ENCODE measurements at regions not wholly inside any gene's neighbourhood (a gene's known extent, or its start where the extent isn't known, plus 50 kb on each side); places are given as distances from the start of the nearest gene placed in this dataset.

GRCh38 chr1:217921126-217921904 lies 290.2 kb downstream of the SPATA17 start:
- Histone ChIP-seq H3K4me3 (ENCODE audit: low read depth, low read length) (no peak overlapping the region), H3K9me3 (ENCODE audit: control insufficient read depth, insufficient read depth, low read length) (no peaks in the 10 kb centered on the region), H3K9ac (ENCODE audit: low read depth, low read length) (no peak overlapping the region), H3K36me3 (ENCODE audit: control insufficient read depth, insufficient read depth, low read length) (no peaks in the 10 kb centered on the region), H3K27me3 (ENCODE audit: control insufficient read depth, insufficient read depth, low read length) (peaks cover 7% of the 10 kb centered on the region), H3K4me1 (ENCODE audit: control insufficient read depth, insufficient read depth, low read length) (no peaks in the 10 kb centered on the region)

GRCh38 chr1:217924924-217925323 lies 293.8 kb downstream of the SPATA17 start:
- Histone ChIP-seq H3K36me3 (ENCODE audit: control insufficient read depth, insufficient read depth, low read length) (no peaks in the 10 kb centered on the region), H3K9me3 (ENCODE audit: control insufficient read depth, insufficient read depth, low read length) (no peaks in the 10 kb centered on the region), H3K27me3 (ENCODE audit: control insufficient read depth, insufficient read depth, low read length) (peaks cover 7% of the 10 kb centered on the region), H3K9ac (ENCODE audit: low read depth, low read length) (no peak overlapping the region), H3K4me3 (ENCODE audit: low read depth, low read length) (no peak overlapping the region), H3K4me1 (ENCODE audit: control insufficient read depth, insufficient read depth, low read length) (peaks cover 6% of the 10 kb centered on the region)

DNA sequence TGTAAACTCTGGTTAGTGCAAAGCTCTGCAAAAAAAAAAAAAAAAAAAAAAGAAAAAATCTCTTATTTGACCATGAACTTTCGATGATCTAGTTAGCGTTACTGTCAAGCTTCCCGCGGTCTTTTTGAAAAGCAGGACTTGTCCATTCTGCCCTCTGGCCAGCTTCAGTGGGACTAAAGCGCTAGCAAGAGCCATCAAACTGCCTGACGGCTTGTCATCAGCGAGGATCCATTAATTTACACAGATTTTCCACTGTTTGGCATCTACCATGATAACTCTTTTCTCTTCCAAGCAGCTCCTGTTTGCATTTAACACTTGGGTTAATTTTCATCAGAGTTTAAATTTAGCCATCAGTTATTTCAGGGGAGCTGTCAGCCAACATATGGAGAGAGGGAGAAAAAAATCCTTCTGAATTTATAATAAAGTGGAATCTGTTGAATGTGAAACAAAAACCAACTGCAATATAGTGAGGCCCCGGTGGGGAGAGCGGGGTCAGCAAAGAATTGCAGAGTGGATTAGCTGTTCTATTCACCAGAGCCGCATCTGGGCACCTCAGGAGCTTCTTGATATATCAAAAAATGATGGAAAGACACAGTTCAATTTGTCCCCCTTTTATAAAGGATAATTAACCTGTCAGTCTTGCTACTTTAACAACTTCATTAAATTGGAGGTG lies 298.2 kb downstream of the SPATA17 start:
- H3K4me1 ChIP-seq (ENCODE audit: control insufficient read depth, insufficient read depth, low read length): peaks cover 6% of the 10 kb centered on the region
- H3K4me3 ChIP-seq (ENCODE audit: low read depth, low read length): no peak overlapping the region
- peaks cover 5% of the 10 kb centered on the region for H3K27me3 ChIP-seq (ENCODE audit: control insufficient read depth, insufficient read depth, low read length)
- no peaks in the 10 kb centered on the region for H3K36me3 ChIP-seq (ENCODE audit: control insufficient read depth, insufficient read depth, low read length)
- H3K9ac ChIP-seq (ENCODE audit: low read depth, low read length): no peak overlapping the region
- no peaks in the 10 kb centered on the region for H3K9me3 ChIP-seq (ENCODE audit: control insufficient read depth, insufficient read depth, low read length)

DNA sequence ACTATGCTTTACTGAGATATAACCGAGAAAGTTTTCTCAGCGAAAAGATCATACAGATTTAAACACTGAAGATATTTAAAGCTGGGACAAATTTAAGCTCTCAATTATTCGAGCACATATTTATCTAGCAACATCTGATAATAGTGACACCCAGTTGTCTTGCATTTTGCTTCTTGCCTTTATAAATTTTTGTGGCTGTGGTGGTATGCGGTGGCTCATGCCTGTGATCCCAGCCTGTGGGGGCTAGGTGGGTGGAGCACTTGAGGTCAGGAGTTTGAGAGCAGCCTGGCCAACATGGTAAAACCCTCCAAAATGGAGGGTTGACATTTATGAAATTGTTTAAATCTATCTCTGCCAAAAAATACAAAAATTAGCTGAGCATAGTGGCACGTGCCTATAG lies 312.2 kb downstream of the SPATA17 start:
- no peaks in the 10 kb centered on the region for H3K36me3 ChIP-seq (ENCODE audit: control insufficient read depth, insufficient read depth, low read length)
- no peaks in the 10 kb centered on the region for H3K9me3 ChIP-seq (ENCODE audit: control insufficient read depth, insufficient read depth, low read length)
- H3K9ac ChIP-seq (ENCODE audit: low read depth, low read length): no peak overlapping the region
- no peaks in the 10 kb centered on the region for H3K27me3 ChIP-seq (ENCODE audit: control insufficient read depth, insufficient read depth, low read length)
- H3K4me3 ChIP-seq (ENCODE audit: low read depth, low read length): no peak overlapping the region
- no peaks in the 10 kb centered on the region for H3K4me1 ChIP-seq (ENCODE audit: control insufficient read depth, insufficient read depth, low read length)

DNA sequence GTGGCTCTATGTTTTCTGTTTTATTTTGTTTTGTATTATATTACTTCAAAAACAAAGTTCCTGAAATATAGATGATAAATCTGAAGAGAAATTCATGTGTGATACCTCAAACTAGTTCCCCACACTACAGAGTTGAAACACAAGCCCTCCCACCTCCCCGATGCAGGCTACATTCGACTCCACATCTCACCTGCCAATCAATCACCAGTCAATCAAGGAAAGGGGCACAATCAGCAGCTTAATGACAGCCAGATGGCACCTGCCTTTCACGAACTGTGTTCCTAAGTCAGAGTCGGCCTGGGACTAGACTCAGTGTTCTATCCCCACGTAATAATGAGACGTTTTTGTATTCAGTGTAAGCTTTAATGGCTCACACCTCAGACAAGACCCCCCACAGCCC lies 313.4 kb downstream of the SPATA17 start:
- no peak overlapping the region for H3K4me3 ChIP-seq (ENCODE audit: low read depth, low read length)
- no peaks in the 10 kb centered on the region for H3K36me3 ChIP-seq (ENCODE audit: control insufficient read depth, insufficient read depth, low read length)
- H3K27me3 ChIP-seq (ENCODE audit: control insufficient read depth, insufficient read depth, low read length): no peaks in the 10 kb centered on the region
- no peak overlapping the region for H3K9ac ChIP-seq (ENCODE audit: low read depth, low read length)
- H3K9me3 ChIP-seq (ENCODE audit: control insufficient read depth, insufficient read depth, low read length): no peaks in the 10 kb centered on the region
- H3K4me1 ChIP-seq (ENCODE audit: control insufficient read depth, insufficient read depth, low read length): no peaks in the 10 kb centered on the region

DNA sequence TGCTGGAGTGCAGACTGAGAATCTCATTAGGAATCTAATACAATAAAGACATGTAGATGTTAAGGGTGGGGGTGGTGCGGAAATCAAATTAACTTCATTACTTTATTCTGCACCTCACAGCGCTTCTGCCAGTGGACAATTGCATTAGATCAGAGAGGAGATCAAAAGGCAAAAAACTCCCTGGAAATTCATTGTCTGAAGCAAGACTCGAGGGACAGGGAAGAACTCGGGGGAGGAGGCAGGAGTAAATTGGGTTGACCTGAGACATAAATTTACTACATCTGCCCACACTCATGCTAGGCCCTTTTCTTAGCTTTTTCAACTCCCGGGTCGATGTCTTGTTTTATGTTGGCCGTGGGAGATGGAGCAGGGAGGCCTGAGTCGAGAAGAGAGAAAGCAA lies 315.4 kb downstream of the SPATA17 start:
- H3K9me3 ChIP-seq (ENCODE audit: control insufficient read depth, insufficient read depth, low read length): no peaks in the 10 kb centered on the region
- H3K4me3 ChIP-seq (ENCODE audit: low read depth, low read length): no peak overlapping the region
- H3K9ac ChIP-seq (ENCODE audit: low read depth, low read length): no peak overlapping the region
- H3K4me1 ChIP-seq (ENCODE audit: control insufficient read depth, insufficient read depth, low read length): no peaks in the 10 kb centered on the region
- no peaks in the 10 kb centered on the region for H3K36me3 ChIP-seq (ENCODE audit: control insufficient read depth, insufficient read depth, low read length)
- H3K27me3 ChIP-seq (ENCODE audit: control insufficient read depth, insufficient read depth, low read length): no peaks in the 10 kb centered on the region

- Histone ChIP-seq H3K27me3 (ENCODE audit: control insufficient read depth, insufficient read depth, low read length) (no peaks in the 10 kb centered on the region), H3K36me3 (ENCODE audit: control insufficient read depth, insufficient read depth, low read length) (no peaks in the 10 kb centered on the region), H3K9ac (ENCODE audit: low read depth, low read length) (no peak overlapping the region), H3K4me1 (ENCODE audit: control insufficient read depth, insufficient read depth, low read length) (no peaks in the 10 kb centered on the region), H3K4me3 (ENCODE audit: low read depth, low read length) (no peak overlapping the region), H3K9me3 (ENCODE audit: control insufficient read depth, insufficient read depth, low read length) (no peaks in the 10 kb centered on the region)
Measured at GRCh38 chr1:217948741-217949140, 317.6 kb downstream of the SPATA17 start.

- no peaks in the 10 kb centered on the region for H3K4me1 ChIP-seq (ENCODE audit: control insufficient read depth, insufficient read depth, low read length)
- H3K27me3 ChIP-seq (ENCODE audit: control insufficient read depth, insufficient read depth, low read length): no peaks in the 10 kb centered on the region
- H3K36me3 ChIP-seq (ENCODE audit: control insufficient read depth, insufficient read depth, low read length): no peaks in the 10 kb centered on the region
- H3K9me3 ChIP-seq (ENCODE audit: control insufficient read depth, insufficient read depth, low read length): no peaks in the 10 kb centered on the region
- H3K9ac ChIP-seq (ENCODE audit: low read depth, low read length): no peak overlapping the region
- no peak overlapping the region for H3K4me3 ChIP-seq (ENCODE audit: low read depth, low read length)
Measured at GRCh38 chr1:217953330-217953729, 322.2 kb downstream of the SPATA17 start.

GRCh38 chr1:217953922-217954321 lies 322.8 kb downstream of the SPATA17 start:
- Histone ChIP-seq H3K36me3 (ENCODE audit: control insufficient read depth, insufficient read depth, low read length) (no peaks in the 10 kb centered on the region), H3K4me1 (ENCODE audit: control insufficient read depth, insufficient read depth, low read length) (no peaks in the 10 kb centered on the region), H3K9me3 (ENCODE audit: control insufficient read depth, insufficient read depth, low read length) (no peaks in the 10 kb centered on the region)

DNA sequence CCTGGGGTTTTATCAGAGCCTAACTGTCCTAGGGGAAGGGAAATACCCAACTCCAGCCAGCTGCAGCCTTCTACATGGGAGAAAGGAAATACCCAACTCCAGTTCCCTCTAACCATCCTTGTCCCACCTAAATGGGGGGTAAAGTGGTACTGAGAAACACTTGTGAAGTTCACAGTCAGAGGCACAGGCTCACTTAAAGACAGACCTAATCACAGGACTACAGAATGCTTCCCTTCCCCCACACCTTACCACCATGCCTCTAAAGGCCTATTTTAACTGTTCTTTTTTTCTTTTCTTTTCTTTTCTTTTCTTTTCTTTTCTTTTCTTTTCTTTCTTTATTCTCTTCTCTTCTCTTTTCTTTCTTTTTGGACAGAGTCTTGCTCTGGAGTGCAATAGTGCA lies 324.6 kb downstream of the SPATA17 start:
- H3K9ac ChIP-seq (ENCODE audit: low read depth, low read length): no peak overlapping the region
- no peak overlapping the region for H3K4me3 ChIP-seq (ENCODE audit: low read depth, low read length)
- H3K36me3 ChIP-seq (ENCODE audit: control insufficient read depth, insufficient read depth, low read length): no peaks in the 10 kb centered on the region
- no peaks in the 10 kb centered on the region for H3K27me3 ChIP-seq (ENCODE audit: control insufficient read depth, insufficient read depth, low read length)
- H3K9me3 ChIP-seq (ENCODE audit: control insufficient read depth, insufficient read depth, low read length): no peaks in the 10 kb centered on the region
- H3K4me1 ChIP-seq (ENCODE audit: control insufficient read depth, insufficient read depth, low read length): no peaks in the 10 kb centered on the region

More at GRCh38 chr1:217953922-217954321, 322.8 kb downstream of the SPATA17 start:
- H3K27me3 ChIP-seq (ENCODE audit: control insufficient read depth, insufficient read depth, low read length): no peaks in the 10 kb centered on the region
- H3K9ac ChIP-seq (ENCODE audit: low read depth, low read length): no peak overlapping the region
- no peak overlapping the region for H3K4me3 ChIP-seq (ENCODE audit: low read depth, low read length)

DNA sequence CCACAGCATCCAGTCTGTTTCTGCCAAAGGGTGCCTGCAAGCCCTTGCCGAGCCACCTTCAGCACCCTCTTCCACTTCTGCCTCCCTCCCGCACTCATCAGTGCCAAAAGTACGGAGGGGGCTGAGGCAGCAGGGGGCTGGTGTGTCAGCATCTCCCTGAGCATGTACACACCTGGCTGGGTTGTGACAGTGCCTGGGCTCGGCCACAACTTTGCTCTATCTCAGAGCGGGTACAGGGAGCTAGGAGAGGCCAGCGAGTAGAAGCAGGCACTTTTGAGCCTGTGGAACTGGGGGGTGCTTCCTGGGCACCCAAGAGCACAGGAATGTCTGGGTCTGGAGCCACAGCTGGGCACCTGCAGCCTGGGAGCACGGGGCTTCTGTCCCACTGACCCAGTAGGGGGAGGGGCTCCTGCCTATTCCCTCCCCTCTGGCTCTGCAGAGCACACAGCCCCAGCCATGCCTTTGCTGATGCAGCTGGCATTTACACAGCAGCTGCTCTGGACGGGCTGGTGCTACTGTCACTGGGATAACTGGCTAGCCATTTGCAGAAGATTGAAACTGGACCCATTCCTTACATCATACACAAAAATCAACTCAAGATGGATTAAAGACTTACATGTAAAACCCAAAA lies 319.8 kb upstream of the RRP15 start:
- Histone ChIP-seq H3K27me3 (ENCODE audit: control insufficient read depth, insufficient read depth, low read length) (no peaks in the 10 kb centered on the region), H3K4me1 (ENCODE audit: control insufficient read depth, insufficient read depth, low read length) (no peaks in the 10 kb centered on the region), H3K9ac (ENCODE audit: low read depth, low read length) (no peak overlapping the region), H3K4me3 (ENCODE audit: low read depth, low read length) (no peak overlapping the region), H3K36me3 (ENCODE audit: control insufficient read depth, insufficient read depth, low read length) (no peaks in the 10 kb centered on the region), H3K9me3 (ENCODE audit: control insufficient read depth, insufficient read depth, low read length) (peaks cover 4% of the 10 kb centered on the region)

- peaks cover 4% of the 10 kb centered on the region for H3K9me3 ChIP-seq (ENCODE audit: control insufficient read depth, insufficient read depth, low read length)
- no peaks in the 10 kb centered on the region for H3K36me3 ChIP-seq (ENCODE audit: control insufficient read depth, insufficient read depth, low read length)
- H3K4me3 ChIP-seq (ENCODE audit: low read depth, low read length): no peak overlapping the region
- H3K9ac ChIP-seq (ENCODE audit: low read depth, low read length): no peak overlapping the region
- no peaks in the 10 kb centered on the region for H3K27me3 ChIP-seq (ENCODE audit: control insufficient read depth, insufficient read depth, low read length)
- no peaks in the 10 kb centered on the region for H3K4me1 ChIP-seq (ENCODE audit: control insufficient read depth, insufficient read depth, low read length)
Measured at GRCh38 chr1:217968085-217968484, 317.0 kb upstream of the RRP15 start.

Measured in iPS-15b (cell line).